ENCODE measurements at regions not wholly inside any gene's neighbourhood (a gene's known extent, or its start where the extent isn't known, plus 50 kb on each side); places are given as distances from the start of the nearest gene placed in this dataset.
"Not testable (repeated sequence)": the region's sequence is repeated elsewhere in the genome, so short reads cannot be mapped to it uniquely, and the experiment has no call there.

- intact Hi-C loops (cut with DNase I): no loop called here
- no peak for DNase-seq (ENCODE audit: low spot score)
Measured at GRCh38 chr13:58300974-58301681, 669.6 kb downstream of the PCDH17 start.

- DNase-seq (ENCODE audit: low spot score): no peak
- intact Hi-C loops (cut with DNase I): no loop called here
Measured at GRCh38 chr13:58302349-58302748, 670.8 kb downstream of the PCDH17 start.

GRCh38 chr13:58306062-58306461 lies 674.5 kb downstream of the PCDH17 start:
- DNase-seq (ENCODE audit: low spot score): no peak
- intact Hi-C loops (cut with DNase I): no loop called here

GRCh38 chr13:58313219-58313618 lies 681.7 kb downstream of the PCDH17 start:
- no peak for DNase-seq (ENCODE audit: low spot score)
- intact Hi-C loops (cut with DNase I): no loop called here

- DNase-seq (ENCODE audit: low spot score): no peak
- intact Hi-C loops (cut with DNase I): no loop called here
Measured at GRCh38 chr13:58318495-58319167, 687.1 kb downstream of the PCDH17 start.

- intact Hi-C loops (cut with DNase I): no loop called here
- no peak for DNase-seq (ENCODE audit: low spot score)
Measured at GRCh38 chr13:58324161-58324560, 692.6 kb downstream of the PCDH17 start.

GRCh38 chr13:58329746-58330145 lies 698.2 kb downstream of the PCDH17 start:
- DNase-seq (ENCODE audit: low spot score): no peak
- intact Hi-C loops (cut with DNase I): no loop called here

GRCh38 chr13:58340895-58341294 lies 709.4 kb downstream of the PCDH17 start:
- DNase-seq (ENCODE audit: low spot score): no peak
- intact Hi-C loops (cut with DNase I): no loop called here

- DNase-seq (ENCODE audit: low spot score): no peak
- intact Hi-C loops (cut with DNase I): no loop called here
Measured at GRCh38 chr13:58341318-58341717, 709.8 kb downstream of the PCDH17 start.

- intact Hi-C loops (cut with DNase I): no loop called here
- no peak for DNase-seq (ENCODE audit: low spot score)
Measured at GRCh38 chr13:58343076-58343475, 711.5 kb downstream of the PCDH17 start.

GRCh38 chr13:58352100-58352499 lies 720.6 kb downstream of the PCDH17 start:
- DNase-seq (ENCODE audit: low spot score); intact Hi-C loops (cut with DNase I): not testable (repeated sequence)

GRCh38 chr13:58369936-58370335 lies 738.4 kb downstream of the PCDH17 start:
- DNase-seq (ENCODE audit: low spot score): no peak
- intact Hi-C loops (cut with DNase I): no loop called here

- intact Hi-C loops (cut with DNase I): no loop called here
- no peak for DNase-seq (ENCODE audit: low spot score)
Measured at GRCh38 chr13:58376349-58376748, 744.8 kb downstream of the PCDH17 start.

GRCh38 chr13:58376775-58377174 lies 745.2 kb downstream of the PCDH17 start:
- intact Hi-C loops (cut with DNase I): no loop called here

GRCh38 chr13:58379221-58379620 lies 747.7 kb downstream of the PCDH17 start:
- intact Hi-C loops (cut with DNase I): no loop called here
- no peak for DNase-seq (ENCODE audit: low spot score)

More at GRCh38 chr13:58376775-58377174, 745.2 kb downstream of the PCDH17 start:
- DNase-seq (ENCODE audit: low spot score): no peak

- DNase-seq (ENCODE audit: low spot score): not testable (repeated sequence)
Measured at GRCh38 chr13:58385336-58385735, 753.8 kb downstream of the PCDH17 start.

GRCh38 chr13:58397596-58398387 lies 766.2 kb downstream of the PCDH17 start:
- intact Hi-C loops (cut with DNase I): no loop called here
- DNase-seq (ENCODE audit: low spot score): no peak

More at GRCh38 chr13:58385336-58385735, 753.8 kb downstream of the PCDH17 start:
- intact Hi-C loops (cut with DNase I): not testable (repeated sequence)

- no peak for DNase-seq (ENCODE audit: low spot score)
- intact Hi-C loops (cut with DNase I): no loop called here
Measured at GRCh38 chr13:58399263-58399662, 767.7 kb downstream of the PCDH17 start.

- intact Hi-C loops (cut with DNase I): no loop called here
- DNase-seq (ENCODE audit: low spot score): no peak
Measured at GRCh38 chr13:58406545-58406944, 775.0 kb downstream of the PCDH17 start.

GRCh38 chr13:58429917-58430316 lies 798.4 kb downstream of the PCDH17 start:
- no peak for DNase-seq (ENCODE audit: low spot score)
- intact Hi-C loops (cut with DNase I): no loop called here

All from cardiac septum (tissue), 1 donor.